ENCODE measurements at regions not wholly inside any gene's neighbourhood (a gene's known extent, or its start where the extent isn't known, plus 50 kb on each side); places are given as distances from the start of the nearest gene placed in this dataset.

- DNase-seq = no peak
- 78 to 96% (median 86%) methylated on average over 2 of the region's 2 CpGs for WGBS, 3 donors
- no peak overlapping the region for H3K4me3 ChIP-seq (ENCODE audit: low read depth in 1 of 3, low read length in 3 of 3)
Observed at GRCh38 chr2:224162122-224162521, 123.0 kb upstream of the SERPINE2 start.

GRCh38 chr2:224161712-224162111 is 122.6 kb upstream of the SERPINE2 start:
- H3K27me3 ChIP-seq (ENCODE audit: control insufficient read depth in 3 of 3, insufficient read depth in 3 of 3, low read length in 3 of 3) = no peaks in the 10 kb centered on the region
- H3K4me1 ChIP-seq (ENCODE audit: control insufficient read depth in 3 of 3, insufficient read depth in 2 of 3, low read depth in 1 of 3, low read length in 2 of 3) = peaks cover 0 to 11% (median 3%) of the 10 kb centered on the region in 3 donors
- H3K4me3 ChIP-seq (ENCODE audit: low read depth in 1 of 3, low read length in 3 of 3) = no peak overlapping the region
- peaks cover 0 to 4% of the 10 kb centered on the region in 2 donors for H3K9me3 ChIP-seq (ENCODE audit: control insufficient read depth in 2 of 2, insufficient read depth in 1 of 2, low read depth in 1 of 2, low read length in 1 of 2)
- DNase-seq (no peak), FAIRE-seq (no peak)
- no peaks in the 10 kb centered on the region for H3K36me3 ChIP-seq (ENCODE audit: control insufficient read depth in 3 of 3, insufficient read depth in 2 of 3, low read depth in 1 of 3, low read length in 3 of 3)
- 78 to 95% (median 85%) methylated on average over 2 of the region's 2 CpGs for WGBS, 3 donors
- H3K27ac ChIP-seq (ENCODE audit: low read depth in 1 of 3, low read length in 2 of 3) = no peak overlapping the region

More at GRCh38 chr2:224162122-224162521, 123.0 kb upstream of the SERPINE2 start:
- Histone ChIP-seq H3K27ac (ENCODE audit: low read depth in 1 of 3, low read length in 2 of 3) (no peak overlapping the region), H3K9me3 (ENCODE audit: control insufficient read depth in 2 of 2, insufficient read depth in 1 of 2, low read depth in 1 of 2, low read length in 1 of 2) (peaks cover 0 to 4% of the 10 kb centered on the region in 2 donors), H3K27me3 (ENCODE audit: control insufficient read depth in 3 of 3, insufficient read depth in 3 of 3, low read length in 3 of 3) (no peaks in the 10 kb centered on the region), H3K36me3 (ENCODE audit: control insufficient read depth in 3 of 3, insufficient read depth in 2 of 3, low read depth in 1 of 3, low read length in 3 of 3) (no peaks in the 10 kb centered on the region), H3K4me1 (ENCODE audit: control insufficient read depth in 3 of 3, insufficient read depth in 2 of 3, low read depth in 1 of 3, low read length in 2 of 3) (peaks cover 0 to 11% (median 3%) of the 10 kb centered on the region in 3 donors)
- FAIRE-seq = no peak

GRCh38 chr2:224160917-224161316 is 121.8 kb upstream of the SERPINE2 start:
- H3K27ac ChIP-seq (ENCODE audit: low read depth in 1 of 3, low read length in 2 of 3) = no peak overlapping the region
- DNase-seq = no peak
- no peak for FAIRE-seq
- WGBS, 3 donors = 74 to 100% (median 91%) methylated on average over 1 of the region's 1 CpG
- H3K36me3 ChIP-seq (ENCODE audit: control insufficient read depth in 3 of 3, insufficient read depth in 2 of 3, low read depth in 1 of 3, low read length in 3 of 3) = no peaks in the 10 kb centered on the region
- H3K9me3 ChIP-seq (ENCODE audit: control insufficient read depth in 2 of 2, insufficient read depth in 1 of 2, low read depth in 1 of 2, low read length in 1 of 2) = peaks cover 0 to 4% of the 10 kb centered on the region in 2 donors
- H3K27me3 ChIP-seq (ENCODE audit: control insufficient read depth in 3 of 3, insufficient read depth in 3 of 3, low read length in 3 of 3) = no peaks in the 10 kb centered on the region
- peaks cover under 1 to 11% (median 3%) of the 10 kb centered on the region in 3 donors for H3K4me1 ChIP-seq (ENCODE audit: control insufficient read depth in 3 of 3, insufficient read depth in 2 of 3, low read depth in 1 of 3, low read length in 2 of 3)
- no peak overlapping the region for H3K4me3 ChIP-seq (ENCODE audit: low read depth in 1 of 3, low read length in 3 of 3)

GRCh38 chr2:224159345-224159928 is 120.4 kb upstream of the SERPINE2 start:
- Histone ChIP-seq H3K9me3 (ENCODE audit: control insufficient read depth in 2 of 2, insufficient read depth in 1 of 2, low read depth in 1 of 2, low read length in 1 of 2) (peaks cover 0 to 4% of the 10 kb centered on the region in 2 donors), H3K27ac (ENCODE audit: low read depth in 1 of 3, low read length in 2 of 3) (peak overlapping the region in 1 of 3 donors; percentile 22), H3K36me3 (ENCODE audit: control insufficient read depth in 3 of 3, insufficient read depth in 2 of 3, low read depth in 1 of 3, low read length in 3 of 3) (no peaks in the 10 kb centered on the region), H3K27me3 (ENCODE audit: control insufficient read depth in 3 of 3, insufficient read depth in 3 of 3, low read length in 3 of 3) (no peaks in the 10 kb centered on the region), H3K4me1 (ENCODE audit: control insufficient read depth in 3 of 3, insufficient read depth in 2 of 3, low read depth in 1 of 3, low read length in 2 of 3) (peaks cover 3 to 14% (median 3%) of the 10 kb centered on the region in 3 donors), H3K4me3 (ENCODE audit: low read depth in 1 of 3, low read length in 3 of 3) (no peak overlapping the region)
- FAIRE-seq (no peak), DNase-seq (peak in 1 of 2 donors; percentile 89)
- 14 to 65% (median 35%) methylated on average over 3 of the region's 3 CpGs for WGBS, 3 donors

GRCh38 chr2:224158831-224159230 is 119.7 kb upstream of the SERPINE2 start:
- Histone ChIP-seq H3K4me1 (ENCODE audit: control insufficient read depth in 3 of 3, insufficient read depth in 2 of 3, low read depth in 1 of 3, low read length in 2 of 3) (peaks cover under 1 to 10% (median 3%) of the 10 kb centered on the region in 3 donors), H3K9me3 (ENCODE audit: control insufficient read depth in 2 of 2, insufficient read depth in 1 of 2, low read depth in 1 of 2, low read length in 1 of 2) (peaks cover 0 to 4% of the 10 kb centered on the region in 2 donors), H3K4me3 (ENCODE audit: low read depth in 1 of 3, low read length in 3 of 3) (no peak overlapping the region), H3K36me3 (ENCODE audit: control insufficient read depth in 3 of 3, insufficient read depth in 2 of 3, low read depth in 1 of 3, low read length in 3 of 3) (no peaks in the 10 kb centered on the region), H3K27me3 (ENCODE audit: control insufficient read depth in 3 of 3, insufficient read depth in 3 of 3, low read length in 3 of 3) (no peaks in the 10 kb centered on the region), H3K27ac (ENCODE audit: low read depth in 1 of 3, low read length in 2 of 3) (no peak overlapping the region)
- DNase-seq (no peak), FAIRE-seq (no peak)

- H3K36me3 ChIP-seq (ENCODE audit: control insufficient read depth in 3 of 3, insufficient read depth in 2 of 3, low read depth in 1 of 3, low read length in 3 of 3) = no peaks in the 10 kb centered on the region
- whole genome bisulfite sequencing, 3 donors = 84 to 97% (median 86%) methylated on average over 4 of the region's 4 CpGs
- FAIRE-seq (no peak), DNase-seq (no peak)
- H3K9me3 ChIP-seq (ENCODE audit: control insufficient read depth in 2 of 2, insufficient read depth in 1 of 2, low read depth in 1 of 2, low read length in 1 of 2) = peaks cover 0 to 4% of the 10 kb centered on the region in 2 donors
- H3K27me3 ChIP-seq (ENCODE audit: control insufficient read depth in 3 of 3, insufficient read depth in 3 of 3, low read length in 3 of 3) = no peaks in the 10 kb centered on the region
- H3K27ac ChIP-seq (ENCODE audit: low read depth in 1 of 3, low read length in 2 of 3) = no peak overlapping the region
- peaks cover 0 to 10% (median 3%) of the 10 kb centered on the region in 3 donors for H3K4me1 ChIP-seq (ENCODE audit: control insufficient read depth in 3 of 3, insufficient read depth in 2 of 3, low read depth in 1 of 3, low read length in 2 of 3)
- H3K4me3 ChIP-seq (ENCODE audit: low read depth in 1 of 3, low read length in 3 of 3) = no peak overlapping the region
Observed at GRCh38 chr2:224158061-224158460, 119.0 kb upstream of the SERPINE2 start.

GRCh38 chr2:224157655-224158054 is 118.6 kb upstream of the SERPINE2 start:
- peaks cover 0 to 10% (median 3%) of the 10 kb centered on the region in 3 donors for H3K4me1 ChIP-seq (ENCODE audit: control insufficient read depth in 3 of 3, insufficient read depth in 2 of 3, low read depth in 1 of 3, low read length in 2 of 3)
- H3K27me3 ChIP-seq (ENCODE audit: control insufficient read depth in 3 of 3, insufficient read depth in 3 of 3, low read length in 3 of 3) = no peaks in the 10 kb centered on the region
- no peak for DNase-seq
- 80 to 100% (median 88%) methylated on average over 1 of the region's 1 CpG for WGBS, 3 donors
- H3K4me3 ChIP-seq (ENCODE audit: low read depth in 1 of 3, low read length in 3 of 3) = no peak overlapping the region
- no peak for FAIRE-seq
- no peak overlapping the region for H3K27ac ChIP-seq (ENCODE audit: low read depth in 1 of 3, low read length in 2 of 3)
- H3K36me3 ChIP-seq (ENCODE audit: control insufficient read depth in 3 of 3, insufficient read depth in 2 of 3, low read depth in 1 of 3, low read length in 3 of 3) = no peaks in the 10 kb centered on the region
- H3K9me3 ChIP-seq (ENCODE audit: control insufficient read depth in 2 of 2, insufficient read depth in 1 of 2, low read depth in 1 of 2, low read length in 1 of 2) = peaks cover 0 to 4% of the 10 kb centered on the region in 2 donors

GRCh38 chr2:224156436-224156835 is 117.3 kb upstream of the SERPINE2 start:
- H3K27ac ChIP-seq (ENCODE audit: low read depth in 1 of 3, low read length in 2 of 3) = no peak overlapping the region
- H3K4me3 ChIP-seq (ENCODE audit: low read depth in 1 of 3, low read length in 3 of 3) = no peak overlapping the region
- peaks cover 0 to 7% (median 3%) of the 10 kb centered on the region in 3 donors for H3K4me1 ChIP-seq (ENCODE audit: control insufficient read depth in 3 of 3, insufficient read depth in 2 of 3, low read depth in 1 of 3, low read length in 2 of 3)
- DNase-seq = no peak
- no peak for FAIRE-seq
- H3K27me3 ChIP-seq (ENCODE audit: control insufficient read depth in 3 of 3, insufficient read depth in 3 of 3, low read length in 3 of 3) = no peaks in the 10 kb centered on the region
- H3K36me3 ChIP-seq (ENCODE audit: control insufficient read depth in 3 of 3, insufficient read depth in 2 of 3, low read depth in 1 of 3, low read length in 3 of 3) = no peaks in the 10 kb centered on the region
- peaks cover 0 to 4% of the 10 kb centered on the region in 2 donors for H3K9me3 ChIP-seq (ENCODE audit: control insufficient read depth in 2 of 2, insufficient read depth in 1 of 2, low read depth in 1 of 2, low read length in 1 of 2)
- 87 to 88% (median 87%) methylated on average over 4 of the region's 4 CpGs for WGBS, 3 donors

- 47 to 62% (median 54%) methylated on average over 3 of the region's 3 CpGs for whole genome bisulfite sequencing, 3 donors
- Histone ChIP-seq H3K9me3 (ENCODE audit: control insufficient read depth in 2 of 2, insufficient read depth in 1 of 2, low read depth in 1 of 2, low read length in 1 of 2) (peaks cover 0 to 4% of the 10 kb centered on the region in 2 donors), H3K4me1 (ENCODE audit: control insufficient read depth in 3 of 3, insufficient read depth in 2 of 3, low read depth in 1 of 3, low read length in 2 of 3) (peaks cover 0 to 5% (median 3%) of the 10 kb centered on the region in 3 donors), H3K27ac (ENCODE audit: low read depth in 1 of 3, low read length in 2 of 3) (no peak overlapping the region), H3K27me3 (ENCODE audit: control insufficient read depth in 3 of 3, insufficient read depth in 3 of 3, low read length in 3 of 3) (no peaks in the 10 kb centered on the region), H3K4me3 (ENCODE audit: low read depth in 1 of 3, low read length in 3 of 3) (no peak overlapping the region), H3K36me3 (ENCODE audit: control insufficient read depth in 3 of 3, insufficient read depth in 2 of 3, low read depth in 1 of 3, low read length in 3 of 3) (no peaks in the 10 kb centered on the region)
- no peak for FAIRE-seq
- no peak for DNase-seq
Observed at GRCh38 chr2:224155896-224156295, 116.8 kb upstream of the SERPINE2 start.

Data from small intestine (tissue), 7 donors.